Mononuclear cell (primary cell): ENCODE measurements at regions not wholly inside any gene's neighbourhood (a gene's known extent, or its start where the extent isn't known, plus 50 kb on each side); places are given as distances from the start of the nearest gene placed in this dataset.

Experiments
- H3K27me3 ChIP-seq: 2 replicates; pipeline ENCODE4 v1.6.0; 2011; ENCODE audit warnings: low read length, control low read depth; ENCODE audit not compliant: insufficient read depth
- H3K4me1 ChIP-seq: 2 replicates; pipeline ENCODE4 v1.5.1; 2011; ENCODE audit warnings: mild to moderate bottlenecking, low read length, control low read depth; ENCODE audit not compliant: insufficient read depth
- H3K4me3 ChIP-seq: 2 replicates; pipeline ENCODE4 v1.5.1; 2011; ENCODE audit warnings: mild to moderate bottlenecking, low read length, moderate library complexity
- H3K9me3 ChIP-seq: 2 replicates; pipeline ENCODE4 v1.5.1; 2011; ENCODE audit warnings: low read depth, mild to moderate bottlenecking, control low read depth, low read length

GRCh38 chr11:95466416-95466815 lies 235.4 kb upstream of the SESN3 start:
- no peaks in the 10 kb centered on the region for H3K9me3 ChIP-seq

GRCh38 chr11:95465887-95466286 lies 234.9 kb upstream of the SESN3 start:
- Histone ChIP-seq H3K4me1 (peaks cover 7% of the 10 kb centered on the region), H3K9me3 (no peaks in the 10 kb centered on the region), H3K27me3 (no peaks in the 10 kb centered on the region), H3K4me3 (no peak overlapping the region)

More at GRCh38 chr11:95466416-95466815, 235.4 kb upstream of the SESN3 start:
- no peak overlapping the region for H3K4me3 ChIP-seq
- peaks cover 3% of the 10 kb centered on the region for H3K4me1 ChIP-seq
- H3K27me3 ChIP-seq, result no peaks in the 10 kb centered on the region

GRCh38 chr11:95461858-95462257 lies 230.9 kb upstream of the SESN3 start:
- H3K9me3 ChIP-seq, result no peaks in the 10 kb centered on the region

GRCh38 chr11:95461348-95461747 lies 230.3 kb upstream of the SESN3 start:
- H3K4me1 ChIP-seq, result peaks cover 7% of the 10 kb centered on the region
- no peaks in the 10 kb centered on the region for H3K27me3 ChIP-seq
- H3K9me3 ChIP-seq, result no peaks in the 10 kb centered on the region
- no peak overlapping the region for H3K4me3 ChIP-seq

More at GRCh38 chr11:95461858-95462257, 230.9 kb upstream of the SESN3 start:
- Histone ChIP-seq H3K4me3 (no peak overlapping the region), H3K4me1 (peaks cover 7% of the 10 kb centered on the region), H3K27me3 (no peaks in the 10 kb centered on the region)

- H3K4me1 ChIP-seq, result peaks cover 10% of the 10 kb centered on the region
- no peaks in the 10 kb centered on the region for H3K27me3 ChIP-seq
- no peak overlapping the region for H3K4me3 ChIP-seq
- H3K9me3 ChIP-seq, result no peaks in the 10 kb centered on the region
These were observed 228.5 kb upstream of the SESN3 start for GRCh38 chr11:95459291-95460042.

- no peaks in the 10 kb centered on the region for H3K9me3 ChIP-seq
- H3K27me3 ChIP-seq, result no peaks in the 10 kb centered on the region
- no peak overlapping the region for H3K4me3 ChIP-seq
- peaks cover 11% of the 10 kb centered on the region for H3K4me1 ChIP-seq
These were observed 225.9 kb upstream of the SESN3 start for GRCh38 chr11:95456714-95457491.

- Histone ChIP-seq H3K27me3 (no peaks in the 10 kb centered on the region), H3K4me1 (peaks cover 13% of the 10 kb centered on the region), H3K9me3 (no peaks in the 10 kb centered on the region), H3K4me3 (no peak overlapping the region)
These were observed 224.4 kb upstream of the SESN3 start for GRCh38 chr11:95455228-95455970.

- H3K27me3 ChIP-seq, result no peaks in the 10 kb centered on the region
- peaks cover 13% of the 10 kb centered on the region for H3K4me1 ChIP-seq
- H3K4me3 ChIP-seq, result no peak overlapping the region
- H3K9me3 ChIP-seq, result no peaks in the 10 kb centered on the region
These were observed 222.7 kb upstream of the SESN3 start for GRCh38 chr11:95453616-95454171.

GRCh38 chr11:95451682-95452081 lies 220.7 kb upstream of the SESN3 start:
- no peak overlapping the region for H3K4me3 ChIP-seq
- no peaks in the 10 kb centered on the region for H3K9me3 ChIP-seq
- H3K27me3 ChIP-seq, result no peaks in the 10 kb centered on the region
- peaks cover 13% of the 10 kb centered on the region for H3K4me1 ChIP-seq

GRCh38 chr11:95451261-95451660 lies 220.3 kb upstream of the SESN3 start:
- H3K27me3 ChIP-seq, result no peaks in the 10 kb centered on the region
- H3K9me3 ChIP-seq, result no peaks in the 10 kb centered on the region
- no peak overlapping the region for H3K4me3 ChIP-seq
- H3K4me1 ChIP-seq, result peaks cover 13% of the 10 kb centered on the region

- H3K27me3 ChIP-seq, result no peaks in the 10 kb centered on the region
- H3K4me3 ChIP-seq, result no peak overlapping the region
- H3K9me3 ChIP-seq, result no peaks in the 10 kb centered on the region
- H3K4me1 ChIP-seq, result peaks cover 13% of the 10 kb centered on the region
These were observed 219.6 kb upstream of the SESN3 start for GRCh38 chr11:95450547-95451123.

GRCh38 chr11:95445746-95446333 lies 214.8 kb upstream of the SESN3 start:
- Histone ChIP-seq H3K9me3 (no peaks in the 10 kb centered on the region), H3K4me3 (no peak overlapping the region), H3K4me1 (peaks cover 3% of the 10 kb centered on the region), H3K27me3 (no peaks in the 10 kb centered on the region)

- no peaks in the 10 kb centered on the region for H3K27me3 ChIP-seq
- H3K4me3 ChIP-seq, result no peak overlapping the region
- H3K4me1 ChIP-seq, result peaks cover 3% of the 10 kb centered on the region
- no peaks in the 10 kb centered on the region for H3K9me3 ChIP-seq
These were observed 213.6 kb upstream of the SESN3 start for GRCh38 chr11:95444309-95445241.
